ELR (cell line): ENCODE measurements at regions not wholly inside any gene's neighbourhood (a gene's known extent, or its start where the extent isn't known, plus 50 kb on each side); places are given as distances from the start of the nearest gene placed in this dataset.

Experiments used
- DNase-seq: peaks from one replicate; pipeline ENCODE4 v3.0.0-alpha.2; 2015; ENCODE audit warnings: low read depth

DNA sequence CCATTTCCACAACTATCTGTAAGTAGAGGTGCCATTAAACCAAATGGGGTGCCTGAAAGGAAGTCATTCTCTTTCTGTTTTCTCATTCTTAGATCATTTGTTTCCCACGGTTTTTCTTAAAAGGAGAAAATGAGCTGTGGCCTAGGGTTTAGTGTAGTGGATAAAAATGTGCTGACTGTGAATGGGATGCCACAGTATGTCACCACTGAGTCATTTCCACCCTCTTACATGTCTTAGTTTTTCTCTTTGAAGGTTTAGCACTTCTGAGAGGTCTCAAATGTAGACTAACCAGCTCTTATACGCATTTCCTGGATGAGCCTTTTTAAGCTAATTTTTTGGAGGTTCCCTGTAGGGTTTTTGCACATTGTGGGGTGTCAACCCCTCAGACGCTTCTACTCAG, 244.5 kb upstream of the SPANXN1 start:
- peak; percentile 23 for DNase-seq

DNA sequence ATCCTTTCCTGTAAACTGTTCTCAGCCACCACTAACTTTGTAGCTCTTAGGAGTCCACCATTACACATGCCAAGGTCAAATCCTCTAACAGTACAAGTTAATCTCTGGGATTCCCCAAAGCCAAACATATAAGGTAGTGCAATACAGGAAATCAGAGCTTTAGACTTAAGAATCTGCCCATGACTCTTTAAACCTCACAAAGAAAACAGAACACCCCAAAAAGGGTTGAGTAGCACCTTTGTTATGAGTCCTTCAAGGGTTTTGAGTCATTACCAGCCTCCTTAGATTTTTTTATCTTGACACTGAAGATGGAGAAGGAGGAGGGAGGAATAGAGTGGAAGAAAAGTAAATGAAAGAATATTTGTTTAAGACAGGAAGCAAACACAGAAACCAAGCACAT, 243.9 kb upstream of the SPANXN1 start:
- DNase-seq, result peak; percentile 0

DNA sequence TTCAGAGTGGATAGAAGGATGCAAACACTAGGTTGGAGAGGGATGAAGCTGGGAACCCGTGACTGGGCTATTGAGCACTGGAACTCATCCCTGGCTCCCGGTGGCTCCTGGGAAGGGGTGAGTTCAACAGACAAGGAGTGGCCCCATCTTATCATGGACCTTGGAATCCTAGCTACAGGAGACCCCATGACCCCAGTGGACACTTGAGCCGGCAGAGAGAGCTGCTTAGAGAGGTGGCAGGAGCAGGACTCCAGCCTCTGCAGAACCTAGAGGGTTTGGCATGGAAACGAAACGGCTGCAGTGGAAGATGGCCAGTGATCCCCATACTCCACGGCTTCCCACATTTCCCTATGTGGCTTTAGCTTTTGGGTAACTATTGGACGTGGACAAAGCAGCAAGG, 205.8 kb upstream of the SPANXN1 start:
- DNase-seq, result no peak

DNA sequence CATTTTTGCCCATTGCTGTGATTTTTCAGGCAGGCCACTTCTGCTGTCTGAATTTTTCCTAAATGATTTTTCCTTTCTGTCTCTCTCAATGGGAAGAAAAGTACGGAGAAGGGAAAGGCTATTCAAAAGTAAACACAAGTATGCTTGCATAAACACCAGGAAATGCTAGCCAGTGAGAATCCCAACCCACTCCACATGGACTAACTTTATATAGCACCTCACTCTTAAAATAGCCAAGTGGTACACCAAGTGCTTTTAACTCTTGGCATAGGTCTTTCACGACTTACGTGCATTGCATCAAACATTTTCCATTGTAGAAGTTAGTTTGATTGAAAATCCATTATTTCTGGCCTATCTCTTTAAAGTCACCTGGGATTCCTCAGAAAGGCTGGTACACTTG, 178.9 kb upstream of the SPANXN1 start:
- no peak for DNase-seq

DNA sequence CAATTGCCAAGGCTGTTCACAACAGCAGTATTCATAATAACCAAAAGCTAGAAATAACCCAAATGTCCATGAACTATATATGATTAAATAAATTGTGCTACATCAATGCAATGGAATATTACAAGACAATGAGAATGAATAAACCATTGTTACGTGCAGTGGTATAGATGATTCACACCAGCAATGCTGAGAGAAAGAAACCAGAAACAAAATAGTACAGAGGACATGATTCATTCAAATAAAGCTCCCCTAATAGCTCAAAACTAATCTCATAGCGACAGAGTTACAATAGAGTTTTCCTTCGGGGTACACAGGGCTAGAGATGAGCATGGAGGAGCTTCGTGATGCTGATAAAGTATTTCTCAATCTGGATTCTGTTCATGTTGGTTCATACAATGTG, 148.1 kb upstream of the SPANXN1 start:
- no peak for DNase-seq
